Amygdala (tissue), 56 donors: ENCODE measurements at regions not wholly inside any gene's neighbourhood (a gene's known extent, or its start where the extent isn't known, plus 50 kb on each side); places are given as distances from the start of the nearest gene placed in this dataset.
A peak's percentile ranks its signal among the peaks of the same experiment; 100 is the strongest.

Source experiments
- DNase-seq, 56 donors: peaks; one replicate each; lab custom pipeline; 2025; lab: John Stamatoyannopoulos, UW

DNA sequence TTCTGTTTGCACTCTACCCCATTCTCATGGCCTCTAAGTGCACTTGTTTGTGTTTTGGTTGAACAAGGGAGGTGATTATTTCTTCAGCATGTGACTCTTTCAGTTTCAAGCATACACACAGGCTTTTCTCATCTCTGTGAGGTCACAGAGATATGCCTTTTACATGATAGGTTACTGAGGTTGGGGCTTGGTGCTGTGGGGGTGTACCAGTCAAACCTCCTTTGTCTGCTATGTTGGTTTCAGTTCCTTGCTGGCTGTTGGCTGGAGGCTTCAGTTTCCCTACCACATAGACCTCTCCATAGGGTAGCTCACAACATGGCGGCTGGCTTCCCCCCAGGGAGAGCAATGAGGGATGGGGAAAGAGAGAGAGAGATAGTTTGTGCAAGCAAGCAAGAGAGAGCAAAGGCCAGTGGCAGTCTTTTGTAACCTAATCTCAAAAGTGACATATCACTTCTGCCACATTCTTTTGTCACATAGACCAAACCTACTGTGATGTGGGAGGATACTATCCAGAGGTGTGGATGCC, 96.7 kb upstream of the SEMA6A start:
- peak in 1 of 56 donors; percentile 7 for DNase-seq

DNA sequence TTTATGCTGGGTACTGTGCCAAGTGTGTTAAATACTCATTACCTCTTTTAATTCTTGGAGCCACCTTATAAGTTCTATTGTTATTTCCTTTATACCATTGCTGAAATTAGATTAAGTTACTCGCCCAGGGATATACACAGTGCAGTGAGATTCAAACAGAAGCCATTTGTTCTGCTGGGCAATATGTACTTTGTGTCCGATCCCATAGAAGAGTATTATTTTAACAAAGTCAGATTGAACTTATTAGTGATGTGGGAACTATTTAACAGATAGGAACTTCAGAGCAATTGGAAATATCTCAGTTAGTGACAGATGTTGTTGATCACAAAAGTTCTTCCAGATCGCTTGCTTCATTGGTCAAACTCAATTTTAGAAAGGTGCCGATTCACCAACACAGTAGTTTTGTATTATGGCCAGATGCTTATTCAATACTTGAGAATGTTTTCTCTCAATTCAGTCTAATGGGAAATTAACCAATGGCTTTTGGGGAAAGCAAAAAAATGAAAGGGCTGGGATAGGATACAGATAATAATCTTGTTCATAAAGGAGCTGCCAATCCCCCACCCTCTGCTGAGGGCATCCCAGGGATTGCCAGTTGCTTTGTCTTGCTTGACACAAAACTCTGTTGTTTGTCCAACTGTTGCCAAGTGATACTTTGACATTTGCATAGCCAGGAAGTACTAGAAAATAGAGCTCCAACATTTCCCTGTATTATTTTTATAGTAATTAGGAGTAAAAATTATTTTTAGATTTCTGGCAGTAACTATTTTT, 94.8 kb upstream of the SEMA6A start:
- peak in 34 of 56 donors; percentile 2 to 79 (median 32) for DNase-seq

DNA sequence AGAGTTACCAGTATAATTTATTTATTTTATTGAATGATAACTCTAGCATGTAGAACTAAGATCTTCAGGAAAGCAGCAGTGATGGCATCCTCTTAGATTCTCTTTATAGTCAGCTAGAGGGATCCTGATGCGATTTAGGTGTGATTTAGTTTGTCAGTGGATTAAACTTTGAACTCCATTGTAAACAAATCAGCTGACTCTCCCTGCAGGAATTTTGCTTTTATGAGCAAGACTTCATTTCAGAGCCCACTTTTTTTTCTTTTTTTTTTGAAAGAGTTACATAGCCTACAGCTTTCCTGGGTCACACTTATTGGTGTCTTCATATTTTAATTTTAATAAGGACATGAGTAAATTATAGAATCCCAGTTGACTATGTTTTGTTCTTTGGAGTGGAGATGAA, 93.8 kb upstream of the SEMA6A start:
- DNase-seq: no peak

DNA sequence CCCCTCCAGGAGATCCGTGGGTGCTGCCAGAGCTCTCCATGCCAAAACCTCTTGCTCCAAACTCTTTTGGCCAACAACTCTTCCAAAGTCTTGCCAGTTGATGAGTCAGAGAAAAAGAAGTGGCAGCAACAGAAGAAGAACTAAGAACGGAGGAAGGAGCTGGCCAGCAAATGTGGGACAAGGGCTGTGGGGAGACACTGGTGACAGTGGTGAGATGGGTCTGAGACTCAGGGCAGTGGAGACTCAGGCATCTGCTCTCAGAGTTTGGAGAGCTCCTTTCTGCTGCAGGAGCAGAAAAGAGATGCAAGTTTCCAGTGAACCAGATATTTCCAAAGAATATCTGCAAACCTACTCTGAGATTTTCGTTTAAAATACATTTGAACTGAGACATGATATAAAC, 92.3 kb upstream of the SEMA6A start:
- no peak for DNase-seq

DNA sequence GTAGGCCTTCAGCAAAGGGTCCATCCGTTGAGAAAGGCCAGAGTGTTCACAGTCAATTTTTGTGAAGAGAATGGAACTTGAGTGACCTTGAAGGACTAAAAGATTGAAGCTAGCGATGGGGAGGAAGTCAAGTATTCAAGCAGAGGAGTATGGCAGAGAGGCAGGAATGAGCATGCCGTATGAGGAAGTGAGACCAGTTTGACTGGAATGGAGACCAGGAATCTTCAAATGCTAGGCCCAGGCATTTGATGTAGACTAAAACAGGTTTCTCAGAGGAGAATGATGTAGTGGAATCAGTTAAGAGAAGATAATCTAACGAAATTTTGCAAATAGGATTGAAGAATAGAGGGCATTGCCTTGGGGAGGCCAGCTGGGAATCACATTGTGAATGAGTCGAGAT, 90.4 kb upstream of the SEMA6A start:
- no peak for DNase-seq

DNA sequence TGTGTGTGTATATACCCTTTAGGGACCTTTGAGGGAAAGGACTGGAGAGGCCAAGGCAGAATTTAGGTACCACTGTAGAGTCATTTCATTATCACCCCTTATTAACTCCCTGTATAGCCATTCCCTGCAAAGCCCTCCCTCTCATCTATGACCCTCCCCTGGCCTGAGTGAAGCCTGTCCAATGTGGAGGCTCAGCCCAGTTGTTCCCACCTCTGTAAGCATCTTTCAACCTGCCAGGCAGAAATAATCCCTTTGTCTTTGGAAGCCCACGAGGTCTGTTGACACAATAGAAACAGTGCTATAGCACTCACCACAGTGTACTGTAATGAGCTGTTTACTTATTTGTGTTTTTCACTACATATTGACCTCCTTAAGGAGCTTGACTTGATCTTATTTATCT, 88.5 kb upstream of the SEMA6A start:
- no peak for DNase-seq

DNA sequence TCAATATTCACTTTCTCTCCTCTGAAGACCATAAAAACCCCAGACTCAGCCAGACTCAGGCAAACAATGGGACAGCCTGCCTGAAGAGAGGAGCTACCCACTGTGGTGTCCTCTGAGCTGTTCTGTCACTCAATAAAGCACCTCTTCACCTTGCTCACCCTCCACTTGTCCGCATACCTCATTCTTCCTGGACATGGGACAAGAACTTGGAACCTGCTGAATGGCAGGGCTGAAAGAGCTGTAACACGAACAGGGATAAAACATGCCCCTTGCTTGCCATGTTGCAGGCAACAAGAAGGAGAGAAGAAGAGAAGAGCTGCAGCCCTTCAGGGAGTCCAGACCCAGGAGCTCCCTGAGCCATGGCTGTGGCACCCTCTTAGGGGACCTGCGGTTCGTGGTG, 86.8 kb upstream of the SEMA6A start:
- no peak for DNase-seq

DNA sequence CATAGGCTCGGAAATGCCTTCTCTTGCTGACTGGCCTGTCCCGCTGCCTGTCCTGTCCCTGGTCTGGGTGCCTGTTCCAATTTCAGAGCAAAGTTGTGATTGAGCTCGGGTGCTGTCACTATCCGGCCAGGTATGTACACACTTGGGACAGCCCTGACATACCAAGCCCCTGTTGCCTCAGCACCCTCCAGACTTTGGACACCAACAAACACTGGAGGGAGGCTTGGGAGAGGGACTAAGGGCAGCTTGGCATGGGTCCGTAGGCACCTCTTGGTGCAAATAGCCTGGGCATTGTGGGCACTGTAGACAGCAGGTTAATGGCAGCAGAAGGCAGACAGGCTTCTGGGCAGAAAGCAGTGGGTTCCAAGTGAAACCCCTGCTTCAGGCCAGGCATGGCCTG, 86.3 kb upstream of the SEMA6A start:
- DNase-seq: no peak

DNA sequence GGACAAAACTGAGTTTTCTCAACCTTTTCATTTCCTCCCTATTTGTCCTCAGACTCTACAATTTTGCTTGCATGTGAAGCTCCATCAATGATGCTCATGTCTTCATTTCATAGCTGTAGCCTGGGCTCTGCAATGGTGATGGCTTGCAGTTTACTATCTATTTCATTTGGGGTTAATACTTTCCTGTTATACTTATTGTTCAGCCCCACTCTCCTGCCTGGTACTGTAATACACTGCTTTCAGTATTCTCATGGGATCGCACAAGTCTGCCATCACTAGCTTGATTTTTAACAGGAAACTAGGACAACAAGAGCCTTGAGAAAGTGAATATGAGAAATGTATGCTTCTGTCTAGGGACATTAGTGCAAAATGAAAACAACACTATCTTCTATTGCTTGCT, 84.2 kb upstream of the SEMA6A start:
- no peak for DNase-seq

DNA sequence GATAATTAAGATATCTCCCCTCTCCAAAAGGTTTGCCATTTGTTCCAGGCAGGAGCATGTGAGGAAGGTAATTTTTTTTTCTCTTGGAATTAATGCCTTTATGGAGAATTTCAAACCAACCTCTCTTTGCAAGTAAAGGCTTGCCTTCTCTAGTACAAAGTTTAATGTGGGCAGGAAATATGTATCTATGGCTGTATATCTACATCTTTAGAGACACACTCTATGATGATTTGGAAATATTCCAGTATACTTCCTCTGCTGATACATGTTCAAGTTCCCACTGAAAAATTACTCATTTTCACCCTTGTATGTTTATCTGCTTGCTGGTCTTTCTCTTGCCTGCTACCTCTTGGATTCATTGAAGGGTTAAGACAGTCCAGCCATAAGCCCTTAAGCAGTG, 83.5 kb upstream of the SEMA6A start:
- DNase-seq: no peak

DNA sequence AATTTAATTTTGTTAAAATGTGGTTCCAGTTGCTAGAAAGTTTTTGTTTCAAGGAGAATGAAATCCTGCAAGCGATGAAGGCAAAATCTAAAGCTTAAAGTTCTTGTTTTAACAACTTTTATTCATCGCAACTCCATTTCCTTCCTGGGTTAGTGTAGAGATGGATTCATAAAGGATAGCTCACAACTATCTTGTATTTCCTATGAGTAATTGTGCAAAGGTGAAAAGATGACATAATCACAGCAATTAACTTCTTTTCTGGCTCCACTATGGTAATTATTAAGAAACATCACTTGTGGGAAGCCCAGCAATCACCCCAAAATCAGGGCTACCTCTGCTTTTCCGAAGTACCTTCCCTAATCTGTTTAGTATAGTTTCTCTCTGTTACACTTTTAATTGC, 80.8 kb upstream of the SEMA6A start:
- DNase-seq: no peak

DNA sequence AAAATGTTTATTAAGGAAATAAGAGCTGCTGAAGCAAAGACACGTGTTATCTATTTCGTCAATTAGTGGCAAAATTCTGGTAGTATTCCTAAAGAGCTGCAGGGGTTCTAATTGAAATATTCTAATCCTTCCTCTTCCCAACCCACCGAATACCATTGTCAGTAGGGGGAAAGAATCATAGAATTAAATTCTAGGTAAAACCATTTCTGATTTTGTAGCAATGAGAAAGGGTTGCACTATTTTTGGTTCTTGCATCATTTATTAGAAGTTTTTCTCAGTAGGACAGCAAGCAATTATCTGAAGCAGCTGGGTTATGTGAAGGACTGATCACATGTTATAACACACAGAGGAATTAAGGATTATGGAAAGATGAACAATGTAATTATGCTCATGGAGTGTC, 80.3 kb upstream of the SEMA6A start:
- no peak for DNase-seq

DNA sequence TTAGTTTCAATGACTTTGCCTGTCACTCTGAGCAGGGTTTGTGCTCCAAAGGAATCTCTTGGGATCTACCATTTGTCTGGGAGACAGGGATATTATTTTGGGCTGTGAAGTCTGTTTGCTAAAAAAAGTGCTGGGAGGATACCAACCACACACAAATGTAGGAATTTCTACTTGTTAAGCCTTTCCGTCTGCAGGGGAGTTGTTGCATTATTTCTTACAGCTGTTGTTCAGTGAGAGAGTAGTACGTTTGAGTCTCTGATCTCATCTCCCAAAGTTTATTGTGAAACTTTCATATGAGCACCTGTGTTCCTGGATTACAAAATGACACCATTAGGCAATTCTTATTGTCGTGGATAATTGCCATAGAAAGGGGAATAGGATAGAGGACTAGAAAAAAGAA, 78.3 kb upstream of the SEMA6A start:
- peak in 1 of 56 donors; percentile 28 for DNase-seq

DNA sequence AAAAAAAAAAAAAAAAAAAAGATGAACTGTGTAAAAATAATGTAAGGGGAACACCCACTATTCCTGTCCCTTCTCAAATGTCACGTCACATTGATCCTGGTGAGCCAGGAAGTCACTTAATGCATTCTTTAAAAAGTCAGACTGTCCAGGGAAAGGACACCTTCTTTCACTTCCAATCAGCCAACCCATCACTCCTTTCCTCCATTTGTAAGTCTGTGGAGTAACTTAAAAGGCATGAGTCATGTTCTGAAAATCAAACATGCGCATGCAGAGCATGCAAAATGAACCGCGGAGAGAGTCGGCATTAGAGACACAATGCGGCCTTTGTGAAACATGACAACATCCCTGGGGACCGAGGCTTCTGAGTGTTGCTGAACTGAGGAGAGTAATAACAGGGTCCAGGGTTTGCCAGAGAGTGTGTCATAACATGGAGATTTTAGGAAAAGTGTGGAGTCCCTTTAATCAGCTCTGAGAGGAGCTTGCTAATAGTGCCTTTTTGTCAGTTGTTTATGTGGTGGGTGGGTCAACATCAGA, 77.6 kb upstream of the SEMA6A start:
- peak in 53 of 56 donors; percentile 9 to 92 (median 66) for DNase-seq

DNA sequence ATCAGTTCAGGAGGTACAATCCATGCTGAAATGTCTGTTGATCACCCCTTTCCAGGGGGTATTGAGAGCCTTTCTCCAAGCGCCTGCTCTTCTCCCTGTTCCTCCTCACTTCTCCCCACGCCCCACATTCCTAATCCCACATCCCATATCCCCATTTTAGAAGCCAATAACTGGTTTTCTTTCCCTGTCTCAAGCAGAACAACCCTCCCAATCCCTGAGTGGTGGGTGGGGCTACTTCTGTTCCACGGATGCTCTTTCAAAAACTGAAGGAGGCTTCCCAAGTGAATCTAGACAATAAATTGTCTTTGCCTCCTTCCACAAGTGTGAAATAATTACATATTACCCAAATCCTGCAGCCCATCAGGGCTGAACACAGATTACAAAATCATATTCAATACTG, 77.0 kb upstream of the SEMA6A start:
- DNase-seq: no peak

DNA sequence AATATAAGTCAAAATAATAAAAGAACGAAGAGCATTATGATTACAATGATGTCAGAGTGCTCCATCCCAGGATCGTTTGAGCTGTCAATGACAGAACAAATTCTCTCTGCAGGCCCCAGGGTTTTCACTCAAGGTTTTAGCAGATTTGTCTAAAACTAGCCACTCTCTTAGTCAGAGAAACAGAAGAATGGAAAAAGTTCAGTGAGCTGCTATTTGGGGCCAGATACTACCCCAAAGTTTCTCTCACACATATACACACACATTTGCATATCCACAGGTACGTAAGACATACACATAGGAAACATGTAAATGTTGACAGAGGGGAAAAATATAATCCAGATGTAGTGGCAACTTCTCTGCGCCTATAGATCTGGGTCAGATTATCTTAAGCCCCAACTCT, 76.3 kb upstream of the SEMA6A start:
- DNase-seq: no peak

DNA sequence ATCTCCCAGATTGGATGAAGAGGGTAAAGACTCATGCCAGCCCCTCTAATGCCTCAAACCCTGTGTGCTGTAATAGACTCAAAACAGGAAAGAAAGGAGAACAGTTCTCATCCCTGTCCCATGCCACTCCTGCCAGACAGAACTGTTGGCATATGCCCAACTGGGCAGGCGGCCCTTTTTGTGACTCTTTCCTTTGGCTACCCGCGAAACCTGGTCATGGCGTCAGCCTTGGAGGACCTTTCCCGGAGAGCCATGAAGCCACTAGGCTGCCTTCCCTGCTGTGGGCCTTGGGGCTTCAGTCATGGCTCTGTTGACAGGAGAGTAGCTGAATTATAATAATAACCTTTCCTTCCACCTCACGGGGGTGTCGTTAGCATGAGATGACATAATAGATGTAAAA, 75.9 kb upstream of the SEMA6A start:
- peak in 38 of 56 donors; percentile 1 to 64 (median 26) for DNase-seq

DNA sequence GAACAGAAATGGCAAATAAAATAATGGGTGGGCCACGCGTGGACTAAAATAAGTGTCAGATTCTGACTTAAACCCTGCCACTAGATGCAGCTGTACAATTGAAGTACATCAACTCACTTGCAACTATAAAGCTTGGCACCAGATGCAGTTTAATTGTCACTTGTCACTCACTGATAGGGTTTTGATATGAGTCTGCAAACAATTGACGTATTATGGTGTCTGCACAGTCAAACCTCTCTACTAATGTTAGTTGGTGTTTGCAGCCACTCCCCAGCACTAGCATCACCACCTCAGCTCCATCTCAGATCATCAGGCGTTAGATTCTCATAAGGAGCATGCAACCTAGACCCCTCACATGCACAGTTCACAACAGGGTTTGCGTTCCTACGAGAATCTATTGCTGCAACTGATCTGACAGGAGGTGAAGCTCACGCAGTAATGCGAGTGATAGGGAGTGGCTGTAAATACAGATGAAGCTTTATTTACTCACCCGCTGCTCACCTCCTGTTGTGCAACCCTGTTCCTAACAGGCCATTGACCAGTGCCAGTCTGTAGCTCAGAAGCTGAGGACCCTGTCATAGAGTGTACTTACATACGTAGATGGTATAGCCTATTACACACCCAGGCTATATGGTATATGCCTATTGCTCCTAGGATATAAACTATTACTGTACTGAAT, 72.1 kb upstream of the SEMA6A start:
- no peak for DNase-seq

DNA sequence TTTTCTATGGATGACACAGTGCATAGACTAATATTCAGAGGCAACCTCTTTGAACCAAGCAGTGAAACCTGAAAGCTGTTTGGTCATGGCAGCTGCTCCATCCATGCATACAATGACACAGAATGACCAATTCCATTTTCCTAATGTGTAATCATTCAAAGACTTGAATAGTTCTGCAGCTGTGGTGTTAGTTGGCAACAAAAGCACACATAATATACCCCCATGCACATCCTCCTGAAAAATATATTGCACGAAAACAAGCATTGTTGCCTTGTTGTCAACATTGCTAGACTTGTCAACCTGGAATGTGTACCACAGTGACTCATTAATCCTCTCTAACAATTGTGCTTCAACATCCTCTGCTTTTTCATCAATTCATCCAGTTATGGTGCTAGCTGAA, 71.0 kb upstream of the SEMA6A start:
- no peak for DNase-seq

DNA sequence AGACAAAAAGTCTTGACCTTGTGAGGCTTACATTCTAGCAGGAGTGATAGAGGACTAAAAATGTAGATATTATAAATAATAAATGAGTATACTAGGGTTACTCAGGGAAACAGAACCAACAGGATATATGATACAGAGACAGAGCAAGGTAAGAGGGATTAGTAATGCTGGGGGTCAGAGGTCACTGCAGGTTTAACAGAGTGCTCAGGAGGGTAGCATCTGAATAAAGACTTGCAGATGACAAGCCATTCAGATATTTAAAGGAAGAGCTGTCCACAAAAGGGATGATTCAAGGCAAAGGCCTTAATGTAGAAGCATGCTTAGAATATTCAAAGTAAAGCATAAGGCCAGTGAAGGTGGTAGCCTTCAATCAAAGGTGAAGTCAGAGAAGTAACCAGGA, 65.6 kb upstream of the SEMA6A start:
- no peak for DNase-seq

DNA sequence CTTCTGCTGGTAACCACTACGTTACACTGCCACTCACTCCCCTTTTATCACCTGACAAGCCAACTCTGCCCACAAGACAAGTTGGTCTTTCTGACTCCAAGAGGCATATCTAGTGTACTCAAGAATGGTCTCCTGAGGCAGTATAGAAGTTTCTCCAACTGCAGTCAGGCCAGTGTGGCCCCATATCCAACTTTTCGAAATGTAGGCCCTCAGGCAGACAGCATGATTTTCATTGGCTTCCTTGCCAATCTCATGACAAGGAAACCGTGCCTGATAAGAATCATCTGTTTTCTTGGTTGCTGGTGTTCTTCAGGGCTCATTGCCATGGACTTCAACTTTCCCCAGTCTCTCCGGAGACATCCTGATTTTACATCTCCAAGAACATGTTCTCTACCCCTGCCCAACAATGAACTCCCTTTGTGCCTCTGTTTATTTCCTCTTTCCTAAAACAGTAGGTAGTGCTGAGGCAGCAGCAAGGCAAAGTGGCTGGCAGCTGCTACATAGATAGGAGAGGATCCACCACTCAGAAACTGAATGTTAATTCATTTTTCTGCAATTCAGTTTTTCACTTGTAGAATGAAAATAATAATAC, 62.6 kb upstream of the SEMA6A start:
- DNase-seq: no peak
